ENCODE measurements at regions not wholly inside any gene's neighbourhood (a gene's known extent, or its start where the extent isn't known, plus 50 kb on each side); places are given as distances from the start of the nearest gene placed in this dataset.

DNA sequence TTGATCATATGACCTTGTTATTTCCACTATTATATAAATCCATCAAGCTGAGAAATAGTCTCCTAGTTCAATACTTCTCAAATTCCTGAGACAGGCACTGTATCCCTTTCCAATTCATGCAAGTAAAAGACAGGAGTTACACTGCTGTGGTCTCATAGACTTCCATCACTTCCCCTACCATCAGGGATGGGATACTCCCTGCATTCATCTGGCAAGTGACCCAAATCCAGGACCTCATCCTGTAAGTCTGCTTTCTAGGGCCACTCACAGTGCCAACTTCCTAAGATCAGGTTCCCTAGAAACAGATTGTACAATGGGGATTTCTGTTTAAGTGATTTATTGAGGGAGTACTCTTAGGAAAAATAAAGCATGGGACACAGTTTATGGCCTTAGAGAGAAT is 424.0 kb upstream of the CDH7 start:
- no peaks in the 10 kb centered on the region for H3K9me3 Mint-ChIP-seq (ENCODE audit: low read depth, unreplicated experiment)
- H3K27ac Mint-ChIP-seq (ENCODE audit: unreplicated experiment) = no peak overlapping the region
- H3K27me3 Mint-ChIP-seq (ENCODE audit: unreplicated experiment) = no peaks in the 10 kb centered on the region
- DNase-seq = no peak
- no TSS peak for BruUV-seq (replicated peaks)
- H3K36me3 Mint-ChIP-seq (ENCODE audit: insufficient read depth, unreplicated experiment) = no peaks in the 10 kb centered on the region
- H3K4me1 Mint-ChIP-seq (ENCODE audit: low read depth, unreplicated experiment) = no peaks in the 10 kb centered on the region
- TF ChIP-seq CTCF (IDR thresholded peaks at IDR 0.05; ENCODE audit: unreplicated experiment) = no peak
- H3K4me3 Mint-ChIP-seq (ENCODE audit: low read depth, unreplicated experiment) = no peak overlapping the region
- CTCF ChIA-PET = no interaction called here
- intact Hi-C loops (cut with micrococcal nuclease; ENCODE audit: unreplicated experiment) = no loop called here

GRCh38 chr18:65322895-65323294 is 427.9 kb upstream of the CDH7 start:
- no peak overlapping the region for H3K4me3 Mint-ChIP-seq (ENCODE audit: low read depth, unreplicated experiment)
- no peak for DNase-seq
- no peaks in the 10 kb centered on the region for H3K9me3 Mint-ChIP-seq (ENCODE audit: low read depth, unreplicated experiment)
- H3K27ac Mint-ChIP-seq (ENCODE audit: unreplicated experiment) = no peak overlapping the region
- no peaks in the 10 kb centered on the region for H3K36me3 Mint-ChIP-seq (ENCODE audit: insufficient read depth, unreplicated experiment)
- no peak for TF ChIP-seq CTCF (IDR thresholded peaks at IDR 0.05; ENCODE audit: unreplicated experiment)
- no peaks in the 10 kb centered on the region for H3K27me3 Mint-ChIP-seq (ENCODE audit: unreplicated experiment)
- no peaks in the 10 kb centered on the region for H3K4me1 Mint-ChIP-seq (ENCODE audit: low read depth, unreplicated experiment)
- intact Hi-C loops (cut with micrococcal nuclease; ENCODE audit: unreplicated experiment) = no loop called here
- CTCF ChIA-PET = no interaction called here
- no TSS peak for BruUV-seq (replicated peaks)

DNA sequence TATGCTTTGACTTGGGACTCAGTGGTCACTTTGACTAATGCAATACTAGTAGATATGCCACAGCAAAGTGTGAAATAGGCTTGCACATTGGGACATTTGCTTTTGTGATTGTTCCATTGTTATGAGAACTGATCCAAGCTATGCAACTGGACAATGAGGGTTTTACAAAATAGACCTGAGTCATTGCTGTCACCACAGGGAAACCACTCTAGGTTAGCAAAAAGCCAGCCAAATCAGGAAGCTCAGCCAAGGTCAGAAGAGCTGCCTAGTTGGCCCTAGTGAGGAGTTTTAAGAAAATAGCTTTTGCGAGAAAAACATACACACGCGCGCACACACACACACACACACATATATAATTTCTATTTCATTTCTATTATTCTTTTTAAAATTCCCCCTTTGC is 452.4 kb upstream of the CDH7 start:
- BruUV-seq (replicated peaks) = no TSS peak
- CTCF ChIA-PET = no interaction called here
- H3K27me3 Mint-ChIP-seq (ENCODE audit: unreplicated experiment) = no peaks in the 10 kb centered on the region
- H3K4me1 Mint-ChIP-seq (ENCODE audit: low read depth, unreplicated experiment) = no peaks in the 10 kb centered on the region
- TF ChIP-seq CTCF (IDR thresholded peaks at IDR 0.05; ENCODE audit: unreplicated experiment) = no peak
- DNase-seq = no peak
- no peak overlapping the region for H3K4me3 Mint-ChIP-seq (ENCODE audit: low read depth, unreplicated experiment)
- H3K27ac Mint-ChIP-seq (ENCODE audit: unreplicated experiment) = no peak overlapping the region
- no peaks in the 10 kb centered on the region for H3K36me3 Mint-ChIP-seq (ENCODE audit: insufficient read depth, unreplicated experiment)
- no peaks in the 10 kb centered on the region for H3K9me3 Mint-ChIP-seq (ENCODE audit: low read depth, unreplicated experiment)
- intact Hi-C loops (cut with micrococcal nuclease; ENCODE audit: unreplicated experiment) = no loop called here

DNA sequence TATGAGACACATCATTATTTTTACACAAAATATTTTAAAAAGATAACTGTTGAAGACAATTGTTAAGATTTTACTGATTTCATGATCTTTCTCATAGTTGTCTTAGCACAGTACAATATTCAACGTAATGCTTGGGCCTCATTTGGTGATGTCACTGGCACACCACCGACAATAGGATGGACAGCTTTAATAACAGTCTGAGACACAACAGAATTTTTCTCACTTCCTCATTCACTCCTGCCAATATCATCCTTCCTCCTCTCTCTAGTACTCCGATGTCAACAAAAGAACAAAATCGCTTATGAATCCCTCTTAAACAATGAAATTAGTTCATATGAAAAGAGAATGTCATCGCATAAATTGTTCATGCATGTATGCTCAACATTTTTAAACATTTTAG is 461.9 kb upstream of the CDH7 start:
- intact Hi-C loops (cut with micrococcal nuclease; ENCODE audit: unreplicated experiment) = no loop called here
- H3K9me3 Mint-ChIP-seq (ENCODE audit: low read depth, unreplicated experiment) = peaks cover 2% of the 10 kb centered on the region
- H3K27ac Mint-ChIP-seq (ENCODE audit: unreplicated experiment) = no peak overlapping the region
- BruUV-seq (replicated peaks) = no TSS peak
- no peaks in the 10 kb centered on the region for H3K4me1 Mint-ChIP-seq (ENCODE audit: low read depth, unreplicated experiment)
- CTCF ChIA-PET = no interaction called here
- no peak for TF ChIP-seq CTCF (IDR thresholded peaks at IDR 0.05; ENCODE audit: unreplicated experiment)
- DNase-seq = no peak
- H3K36me3 Mint-ChIP-seq (ENCODE audit: insufficient read depth, unreplicated experiment) = no peaks in the 10 kb centered on the region
- no peak overlapping the region for H3K4me3 Mint-ChIP-seq (ENCODE audit: low read depth, unreplicated experiment)
- H3K27me3 Mint-ChIP-seq (ENCODE audit: unreplicated experiment) = no peaks in the 10 kb centered on the region

- BruUV-seq (replicated peaks) = no TSS peak
- no peak for DNase-seq
- CTCF ChIA-PET = no interaction called here
- Mint-ChIP-seq H3K27ac (ENCODE audit: unreplicated experiment) (no peak overlapping the region), H3K9me3 (ENCODE audit: low read depth, unreplicated experiment) (peaks cover 2% of the 10 kb centered on the region), H3K4me1 (ENCODE audit: low read depth, unreplicated experiment) (no peaks in the 10 kb centered on the region), H3K4me3 (ENCODE audit: low read depth, unreplicated experiment) (no peak overlapping the region), H3K36me3 (ENCODE audit: insufficient read depth, unreplicated experiment) (no peaks in the 10 kb centered on the region), H3K27me3 (ENCODE audit: unreplicated experiment) (no peaks in the 10 kb centered on the region)
- intact Hi-C loops (cut with micrococcal nuclease; ENCODE audit: unreplicated experiment) = no loop called here
- no peak for TF ChIP-seq CTCF (IDR thresholded peaks at IDR 0.05; ENCODE audit: unreplicated experiment)
Observed at GRCh38 chr18:65287652-65288051, 463.2 kb upstream of the CDH7 start.
